ENCODE measurements at regions not wholly inside any gene's neighbourhood (a gene's known extent, or its start where the extent isn't known, plus 50 kb on each side); places are given as distances from the start of the nearest gene placed in this dataset.
A peak's percentile ranks its signal among the peaks of the same experiment; 100 is the strongest.

DNA sequence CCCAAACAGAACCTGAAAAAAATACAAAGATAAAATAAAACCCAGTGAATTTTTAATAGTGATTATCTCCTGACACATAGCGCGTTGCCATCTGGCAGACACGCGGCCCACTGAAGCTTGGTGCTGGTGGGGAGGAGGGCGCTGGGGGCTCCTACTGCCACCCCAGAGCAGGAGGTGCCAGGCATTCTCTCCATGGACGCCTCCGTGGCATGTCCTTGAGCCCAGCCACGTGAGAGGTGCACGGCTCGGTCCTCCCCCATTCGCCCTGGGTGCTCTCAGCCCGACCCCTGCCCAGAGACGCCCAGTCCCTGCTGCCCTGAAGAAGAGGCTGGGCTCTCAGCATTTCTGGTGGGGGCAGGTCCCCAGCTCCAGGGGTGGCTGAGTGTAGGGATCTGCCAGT is 142.2 kb upstream of the GSE1 start:
- TF ChIP-seq CTCF (conservative IDR thresholded peaks at IDR 0.05) (no peak), ZFX (IDR thresholded peaks at IDR 0.05) (no peak)
- H3K27ac ChIP-seq: peak overlapping the region; percentile 62

GRCh38 chr16:85471469-85472431 is 141.4 kb upstream of the GSE1 start:
- TF ChIP-seq ZFX (IDR thresholded peaks at IDR 0.05): no peak
- TF ChIP-seq CTCF (conservative IDR thresholded peaks at IDR 0.05): no peak
- H3K27ac ChIP-seq: peak overlapping the region; percentile 62

GRCh38 chr16:85472514-85472913 is 140.6 kb upstream of the GSE1 start:
- no peak for TF ChIP-seq CTCF (conservative IDR thresholded peaks at IDR 0.05)
- TF ChIP-seq ZFX (IDR thresholded peaks at IDR 0.05): no peak
- peak overlapping the region; percentile 62 for H3K27ac ChIP-seq

DNA sequence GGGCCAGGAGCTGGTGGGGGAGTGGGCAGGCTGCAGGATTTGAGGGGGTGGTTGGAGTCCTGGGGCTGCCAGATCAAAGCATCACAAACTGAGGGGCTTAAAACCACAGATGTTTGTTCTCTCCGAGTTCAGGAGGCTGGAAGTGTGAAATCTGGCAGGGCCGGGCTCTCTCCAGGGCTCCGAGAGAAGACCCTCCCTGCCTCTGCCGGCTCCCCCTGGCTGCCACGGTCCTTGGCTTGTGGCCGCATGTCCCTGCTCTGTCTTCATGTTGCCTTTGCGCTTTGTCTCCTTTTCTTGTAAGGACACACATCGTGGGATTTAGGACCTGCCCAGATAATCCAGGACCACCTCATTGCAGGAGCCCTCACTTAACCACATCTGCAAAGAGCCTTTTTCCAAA is 139.8 kb upstream of the GSE1 start:
- TF ChIP-seq CTCF (conservative IDR thresholded peaks at IDR 0.05) (no peak), ZFX (IDR thresholded peaks at IDR 0.05) (no peak)
- no peak overlapping the region; the same call in 1 of the 2 replicates for H3K27ac ChIP-seq

DNA sequence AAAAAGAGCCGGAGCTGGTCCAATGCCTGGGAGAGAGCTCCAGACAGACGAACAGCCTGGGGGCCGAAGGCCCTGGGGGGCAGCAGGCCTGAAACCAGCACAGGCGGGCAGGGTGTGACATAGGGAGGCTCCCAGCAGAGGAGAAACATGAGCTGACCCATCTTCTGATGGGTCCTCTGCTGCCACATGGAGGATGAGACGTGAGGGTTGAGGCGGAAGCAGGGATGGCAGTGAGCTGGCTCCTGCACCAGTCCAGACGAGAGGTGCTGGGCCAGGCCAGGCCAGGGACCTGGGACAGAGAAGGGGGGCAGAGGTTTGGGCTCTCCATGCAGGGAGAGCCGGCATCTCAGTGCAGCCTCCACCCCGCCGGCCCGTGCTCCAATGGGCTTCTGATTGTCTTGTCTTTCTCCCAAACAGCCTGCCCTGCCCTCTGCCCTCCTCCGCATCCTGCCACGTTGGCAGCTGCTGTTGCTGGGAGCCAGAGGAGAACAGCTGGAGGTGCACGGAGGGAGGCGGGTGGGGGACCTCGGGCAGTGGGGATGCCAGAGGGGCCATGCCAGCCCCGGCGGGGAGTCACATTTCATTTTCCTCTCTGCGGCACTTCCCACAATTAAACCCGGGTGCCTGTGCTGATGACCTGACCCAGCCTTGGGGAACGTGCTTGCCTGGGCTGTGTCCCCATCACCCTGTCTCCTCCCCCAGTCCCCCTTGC is 139.1 kb upstream of the GSE1 start:
- no peak for TF ChIP-seq ZFX (IDR thresholded peaks at IDR 0.05)
- TF ChIP-seq CTCF (conservative IDR thresholded peaks at IDR 0.05): no peak
- H3K27ac ChIP-seq: no peak overlapping the region

- TF ChIP-seq CTCF (conservative IDR thresholded peaks at IDR 0.05) (no peak), ZFX (IDR thresholded peaks at IDR 0.05) (no peak)
Observed at GRCh38 chr16:85474621-85475217, 138.4 kb upstream of the GSE1 start.

DNA sequence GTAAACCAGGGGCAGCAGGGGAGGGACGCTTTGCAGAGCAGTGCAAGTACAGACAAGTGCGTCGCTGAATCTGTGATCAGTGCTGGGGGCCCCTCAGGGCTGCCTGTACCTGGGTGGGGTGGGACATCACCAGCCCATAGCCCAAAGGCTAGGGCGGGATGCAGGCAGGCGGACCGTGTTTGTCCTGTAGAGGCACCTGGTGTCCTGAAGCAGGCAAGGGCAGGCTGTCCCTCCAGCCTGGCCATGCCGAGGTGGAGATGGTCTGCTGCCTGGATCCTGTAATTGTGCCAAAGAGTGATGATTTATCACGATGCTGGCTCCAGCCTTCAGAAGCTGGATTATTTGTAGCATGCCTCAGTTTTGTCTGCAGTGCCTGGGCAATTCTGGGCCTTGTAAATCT is 137.9 kb upstream of the GSE1 start:
- TF ChIP-seq CTCF (conservative IDR thresholded peaks at IDR 0.05) (no peak), ZFX (IDR thresholded peaks at IDR 0.05) (no peak)
- no peak overlapping the region for H3K27ac ChIP-seq

More at GRCh38 chr16:85474621-85475217, 138.4 kb upstream of the GSE1 start:
- no peak overlapping the region for H3K27ac ChIP-seq

Data from C4-2B (cell line).